ENCODE measurements at regions not wholly inside any gene's neighbourhood (a gene's known extent, or its start where the extent isn't known, plus 50 kb on each side); places are given as distances from the start of the nearest gene placed in this dataset.

DNA sequence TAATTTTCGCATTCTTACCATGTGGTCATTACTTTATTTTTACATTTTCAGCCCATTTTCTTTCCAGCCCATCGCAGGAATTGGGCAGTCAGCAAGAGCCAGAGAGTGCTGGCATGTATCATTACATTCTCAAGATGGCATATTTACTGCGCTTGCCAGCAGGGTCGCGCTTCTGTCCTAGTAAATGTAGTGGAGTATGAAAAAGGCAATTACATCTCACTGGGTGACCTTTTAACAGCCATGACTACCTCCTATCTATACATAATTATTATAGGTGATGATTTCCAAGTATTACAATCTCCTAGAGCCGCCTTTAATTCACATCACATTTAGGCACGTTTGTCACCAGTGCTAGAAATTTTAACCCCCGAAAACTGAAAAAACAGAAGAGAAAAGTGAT, 433.7 kb upstream of the MGMT start:
- no peak for DNase-seq

DNA sequence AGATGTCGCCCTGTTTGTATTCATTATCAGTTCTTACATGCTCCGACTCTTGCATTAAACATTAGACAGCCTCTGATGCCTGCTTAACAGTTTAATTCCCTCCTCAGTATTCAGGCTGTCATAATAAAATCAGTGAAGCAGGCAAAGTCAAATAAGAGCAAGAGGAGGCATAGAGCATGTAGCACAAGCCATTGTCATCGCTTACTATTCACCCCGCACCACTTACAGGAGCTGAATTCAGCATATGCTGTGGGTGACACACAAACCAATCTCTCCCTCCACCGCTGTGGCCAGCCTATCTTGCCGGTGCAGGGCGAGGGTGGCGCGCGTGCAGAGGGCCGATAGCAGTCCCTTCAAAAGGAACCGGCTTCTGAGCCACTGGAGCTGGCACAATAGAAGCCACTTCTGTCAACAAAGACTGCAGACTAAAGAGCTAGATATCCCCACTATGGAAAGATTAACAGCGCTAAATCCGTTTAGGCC, 433.2 kb upstream of the MGMT start:
- no peak for DNase-seq

DNA sequence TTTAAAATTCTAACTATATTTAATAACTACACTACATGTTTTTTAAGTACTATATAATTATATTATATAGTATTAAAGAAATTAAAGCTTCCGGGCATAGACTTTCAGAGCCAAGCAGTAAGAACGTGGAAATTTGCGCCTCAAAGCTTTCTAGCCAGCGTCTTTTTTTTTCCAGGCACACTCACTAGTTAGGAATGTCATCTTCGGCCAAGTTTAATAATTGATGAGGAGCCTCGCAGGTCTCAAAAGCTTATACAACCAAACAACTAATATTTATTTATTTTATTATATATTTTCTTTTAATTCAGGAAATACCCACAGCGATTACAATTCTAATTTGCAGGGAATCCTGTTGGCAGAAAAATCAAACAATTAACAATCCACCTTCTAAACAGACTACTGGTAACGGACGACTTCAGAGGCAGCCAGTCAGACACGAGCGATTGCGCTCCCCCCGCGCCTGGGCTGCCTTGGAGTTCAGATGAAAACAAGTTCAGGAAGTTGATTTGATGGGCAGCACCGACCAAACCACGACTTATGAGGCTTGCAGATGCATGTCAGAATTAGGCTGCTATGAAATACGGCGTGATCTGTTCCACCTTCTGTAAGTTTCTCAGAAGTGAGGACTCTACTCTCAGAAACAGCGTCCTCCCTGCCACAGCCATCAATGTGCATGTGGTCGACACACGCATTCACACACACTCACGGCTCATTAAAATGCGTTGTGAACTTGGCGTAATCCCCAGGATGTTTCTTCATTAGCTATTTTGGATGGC, 431.8 kb upstream of the MGMT start:
- DNase-seq: no peak

DNA sequence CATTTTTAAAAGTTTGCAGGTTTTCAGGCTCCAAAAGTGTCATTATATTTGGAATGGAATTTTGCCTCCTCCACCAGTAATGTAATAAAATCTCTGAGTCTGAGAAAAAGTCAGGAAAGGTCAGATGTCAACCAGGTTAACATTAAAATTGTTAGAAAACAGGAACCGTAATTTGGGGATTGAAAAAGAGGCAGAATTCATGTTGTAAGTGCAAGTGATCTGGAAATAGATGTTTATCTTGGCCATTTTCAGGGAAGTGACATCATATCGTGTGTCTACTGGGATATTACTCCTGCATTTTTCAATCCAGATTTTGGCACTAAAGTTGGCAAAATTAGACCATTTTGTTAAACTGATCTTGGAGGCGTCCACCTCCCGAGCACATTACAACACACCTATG, 428.5 kb upstream of the MGMT start:
- DNase-seq: no peak

DNA sequence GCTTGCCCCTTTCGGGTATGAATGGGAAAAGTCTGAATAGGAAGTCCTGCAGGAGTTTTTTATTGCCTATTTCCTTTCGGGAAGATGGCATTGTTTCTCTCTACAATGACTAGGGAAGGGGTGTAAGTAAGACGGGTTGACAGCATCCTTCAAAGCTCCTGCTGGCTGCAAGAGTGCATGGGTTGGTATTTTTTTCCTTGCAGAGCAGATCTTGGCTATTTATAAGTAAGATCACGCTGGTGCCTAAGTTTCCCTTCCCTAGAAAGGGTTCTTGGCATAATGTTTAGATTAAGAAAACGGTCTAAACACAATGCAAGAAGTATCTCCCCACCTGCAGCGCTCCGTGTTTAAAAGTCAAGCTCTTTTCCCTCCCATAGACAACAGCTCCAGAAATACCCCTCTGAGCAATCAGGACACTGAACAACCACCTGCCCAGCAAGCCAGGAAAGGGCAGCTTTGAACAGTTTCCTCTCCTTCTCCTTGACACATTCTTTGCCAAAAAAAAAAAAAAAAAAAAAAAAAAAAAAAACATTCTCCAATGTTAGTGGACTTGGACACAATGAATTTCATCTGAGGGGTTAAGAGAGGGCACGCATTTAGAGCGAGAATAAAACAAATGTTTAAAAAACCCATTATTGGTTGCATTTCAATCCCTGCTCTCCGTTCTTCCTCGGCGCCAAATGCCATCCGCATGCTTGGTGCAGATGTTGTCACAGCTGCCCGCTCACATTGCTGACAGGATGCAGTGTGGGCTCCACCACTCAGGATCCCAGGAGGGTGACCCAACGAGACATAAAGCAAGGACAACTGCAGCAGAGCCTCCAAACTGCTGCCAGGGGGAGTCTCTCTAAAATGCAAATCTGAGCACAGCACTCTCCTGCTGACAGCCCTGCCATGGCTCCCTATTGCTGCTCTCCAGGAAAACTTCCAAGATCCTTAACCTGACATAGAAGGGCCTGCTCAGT, 427.4 kb upstream of the MGMT start:
- no peak for DNase-seq

DNA sequence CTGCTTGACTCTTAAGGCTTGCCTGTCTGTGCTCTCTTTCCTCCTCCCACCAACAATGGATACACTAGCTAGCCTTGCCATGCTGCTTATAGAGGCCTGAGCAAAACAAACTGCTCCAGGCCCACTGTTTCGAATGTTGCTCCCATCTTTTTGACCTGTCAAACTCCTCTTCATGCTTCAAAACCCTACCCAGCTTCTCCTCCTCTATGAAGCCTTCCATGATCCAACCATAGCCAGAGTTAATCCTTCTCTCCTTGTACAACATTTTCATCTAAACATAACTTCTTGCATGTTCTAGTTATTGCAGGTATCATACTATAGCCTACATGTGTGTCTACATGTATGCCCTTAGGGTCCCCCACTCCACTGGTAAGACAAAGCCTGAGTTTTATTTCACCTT, 426.7 kb upstream of the MGMT start:
- DNase-seq: no peak

DNA sequence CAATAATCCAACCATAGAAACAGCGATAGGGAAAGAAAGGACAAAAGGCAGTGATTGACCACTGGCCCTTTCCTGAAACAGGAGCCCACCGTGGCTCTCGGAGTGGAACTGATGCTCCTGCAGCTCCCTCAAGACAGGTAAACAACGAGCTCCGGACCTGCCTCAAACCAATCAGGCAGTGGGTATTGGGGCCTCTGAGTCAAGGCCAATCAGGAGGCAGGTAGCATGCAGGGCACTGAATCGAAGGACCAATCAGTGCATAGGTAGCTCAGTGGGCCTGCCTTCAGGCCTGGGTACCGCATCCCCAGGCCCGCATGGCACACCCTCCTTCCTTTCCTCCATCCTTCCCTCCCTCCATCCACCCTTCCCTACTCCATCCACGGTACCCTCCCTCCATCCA, 425.1 kb upstream of the MGMT start:
- no peak for DNase-seq

DNA sequence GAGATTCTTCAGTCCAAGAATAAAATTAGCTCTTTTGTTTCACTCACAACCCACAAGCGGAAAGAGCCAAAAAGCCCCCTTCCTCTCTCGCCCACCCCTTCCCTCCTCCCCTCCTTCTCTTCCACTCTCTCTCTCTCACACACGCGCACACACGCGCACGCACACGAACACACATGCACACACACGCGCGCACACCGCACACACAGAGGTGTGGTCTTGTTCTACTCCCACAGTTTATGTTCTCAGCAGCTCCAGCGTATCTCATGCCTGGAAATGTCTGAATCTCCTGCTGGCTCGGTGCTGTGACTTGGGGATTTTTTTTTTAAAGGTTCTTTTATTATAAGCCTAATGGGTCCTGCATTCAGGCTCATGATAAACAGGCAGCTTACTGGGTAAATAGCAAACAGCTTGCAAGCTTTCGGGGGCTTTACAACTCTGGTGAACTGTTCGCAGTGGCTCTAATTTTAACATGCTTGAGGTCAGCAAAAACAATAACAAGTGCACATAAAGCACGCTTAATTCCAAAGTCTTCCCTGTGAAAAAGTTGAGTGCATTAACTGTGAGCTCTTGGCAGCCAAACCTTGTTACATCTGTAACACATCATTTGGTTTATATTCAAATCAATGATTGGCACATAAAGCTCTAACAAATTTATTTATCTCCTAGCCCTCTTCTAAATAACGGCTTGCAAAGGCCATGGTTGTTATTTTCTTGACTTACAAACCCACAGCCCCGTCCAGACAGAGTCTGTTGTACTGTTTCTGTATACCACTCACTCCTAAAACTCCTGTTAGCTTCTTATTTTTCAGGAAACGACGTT, 424.1 kb upstream of the MGMT start:
- no peak for DNase-seq

DNA sequence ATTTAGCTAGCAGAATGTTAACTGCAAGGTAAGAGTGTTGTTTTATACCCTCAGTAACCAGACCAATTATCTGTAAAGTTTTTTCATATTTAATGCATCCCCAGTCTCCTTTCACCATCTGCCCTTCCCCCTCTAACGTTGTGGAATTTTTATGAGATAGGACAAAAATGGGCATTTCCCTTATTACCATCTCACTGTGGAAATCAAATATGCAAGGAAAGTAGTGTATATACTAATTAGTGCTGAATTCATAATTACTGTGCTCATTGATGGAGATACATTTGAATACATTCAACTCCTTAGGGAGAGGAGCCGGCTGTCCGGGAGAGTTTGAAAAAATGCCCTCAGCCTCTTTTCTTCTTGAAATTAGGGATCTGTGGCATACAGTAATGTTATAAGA, 423.4 kb upstream of the MGMT start:
- no peak for DNase-seq

DNA sequence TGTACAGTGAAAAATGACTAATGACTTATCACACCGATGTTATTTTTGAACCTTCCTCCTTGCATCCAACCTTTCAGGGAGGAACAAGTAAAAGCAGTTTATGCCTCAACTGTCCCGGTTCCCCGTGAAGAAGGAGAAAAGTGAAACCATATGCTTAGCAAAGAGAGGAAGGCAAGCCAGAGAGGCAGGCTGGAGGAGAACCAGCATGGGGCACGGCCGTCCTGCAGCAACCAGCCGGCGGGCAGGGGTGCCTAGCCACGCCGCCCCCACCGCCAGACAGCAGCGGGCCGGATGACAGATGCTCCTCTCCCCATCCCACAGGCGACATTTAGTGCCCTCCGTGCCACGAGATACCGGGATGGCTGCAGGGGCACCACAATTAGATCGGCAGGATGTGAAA, 421.4 kb upstream of the MGMT start:
- DNase-seq: no peak

DNA sequence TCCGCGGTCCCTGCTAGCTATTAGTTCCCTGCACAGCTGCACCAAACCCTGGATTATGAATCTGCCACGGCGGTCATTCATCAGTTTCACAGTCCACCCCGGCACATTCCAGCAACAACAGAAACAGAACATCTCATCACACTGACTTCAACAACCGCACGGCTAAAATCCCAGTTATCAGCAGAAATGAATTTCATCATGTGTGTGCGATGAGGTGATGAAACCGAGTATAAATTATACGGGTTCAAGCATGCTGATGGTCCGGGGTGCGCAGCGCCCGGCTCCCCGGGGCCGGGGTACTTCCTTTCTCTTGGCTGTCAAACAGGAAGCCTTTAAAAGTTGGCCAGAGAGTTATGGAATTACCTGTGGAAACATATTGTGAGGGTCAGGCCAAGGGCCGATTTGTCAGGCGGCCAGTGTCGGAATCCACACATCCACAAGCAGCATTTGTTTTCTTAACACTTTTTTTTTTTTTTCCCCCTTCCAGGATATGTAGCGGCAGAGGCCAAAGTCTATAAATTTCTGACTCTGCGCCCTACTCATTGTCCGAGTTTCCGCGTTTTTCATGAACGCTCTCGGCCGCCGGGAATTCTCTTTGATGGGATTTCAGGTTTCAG, 420.9 kb upstream of the MGMT start:
- DNase-seq: no peak

DNA sequence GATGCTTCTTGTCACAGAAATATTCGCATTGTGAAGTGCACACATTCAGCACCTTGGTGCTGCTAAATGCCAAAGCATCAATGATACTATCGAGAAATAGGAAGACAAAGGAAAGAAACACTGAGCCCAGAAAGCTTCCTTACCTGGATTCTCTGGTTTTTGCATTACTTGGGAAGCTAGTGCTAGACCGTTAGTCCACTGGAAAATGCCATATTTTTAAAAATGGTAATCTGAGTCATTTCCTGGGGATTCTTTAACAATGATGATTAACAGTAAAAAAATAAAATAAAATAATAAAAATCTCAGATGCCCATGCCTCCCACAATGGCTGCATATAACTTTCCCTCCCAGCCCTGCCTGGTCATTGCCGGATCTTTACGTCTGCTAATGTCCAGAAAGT, 420.1 kb upstream of the MGMT start:
- no peak for DNase-seq

DNA sequence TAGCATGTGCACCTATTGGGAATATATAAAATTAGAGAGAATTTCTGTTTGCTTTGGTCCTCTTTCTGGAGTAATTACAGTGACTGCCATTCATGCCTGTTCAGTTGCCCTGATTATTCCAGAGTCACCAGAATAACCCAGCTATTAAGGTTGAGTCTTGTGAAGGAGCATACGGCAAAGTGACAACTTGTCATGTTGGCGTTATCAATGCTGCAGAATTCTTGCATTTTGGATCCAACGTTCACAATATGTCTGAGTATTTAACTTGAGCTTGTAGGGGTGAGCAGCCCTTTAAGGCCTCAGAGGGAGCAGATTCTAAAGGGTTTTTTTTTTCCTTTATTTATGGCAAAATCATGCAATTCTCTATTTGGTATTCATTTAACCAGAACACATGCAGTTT, 419.4 kb upstream of the MGMT start:
- no peak for DNase-seq

DNA sequence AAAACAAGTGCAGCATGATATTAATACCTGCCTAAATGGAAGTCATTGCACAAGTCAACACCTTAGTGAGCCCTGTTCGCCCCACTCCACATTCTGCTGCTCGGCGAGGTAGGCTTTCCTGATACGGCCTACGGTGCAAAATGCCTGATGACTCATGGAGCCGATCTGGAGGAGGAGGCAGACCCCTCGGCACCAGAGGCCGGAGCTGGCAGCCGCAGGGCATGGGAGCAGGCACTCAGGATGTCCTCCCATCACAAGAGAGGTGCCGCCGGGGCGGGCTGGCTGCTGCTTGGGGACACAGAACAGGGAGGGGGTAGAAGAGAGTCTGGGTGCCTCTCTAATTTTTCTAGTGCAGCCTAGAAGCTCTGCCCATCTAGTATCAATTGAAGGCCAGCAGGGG, 418.5 kb upstream of the MGMT start:
- no peak for DNase-seq

DNA sequence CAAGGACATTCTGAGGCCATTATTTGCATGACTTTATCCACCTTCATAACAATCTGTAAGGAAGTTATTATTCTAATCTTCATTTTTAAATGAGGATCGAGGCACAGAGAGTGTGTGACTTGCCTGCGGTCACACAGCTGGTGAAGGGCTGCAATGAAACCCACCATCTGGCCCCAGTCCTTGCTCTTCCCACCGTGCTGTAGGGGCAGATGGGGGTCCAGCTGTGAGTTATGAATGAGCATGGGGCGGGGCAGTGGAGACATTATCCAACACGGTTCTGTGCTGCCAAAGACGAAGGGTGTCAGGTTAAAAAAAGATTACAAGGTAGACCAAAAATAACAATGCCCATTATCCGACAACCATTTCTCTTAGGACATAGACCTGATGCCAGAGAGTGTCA, 417.5 kb upstream of the MGMT start:
- no peak for DNase-seq

DNA sequence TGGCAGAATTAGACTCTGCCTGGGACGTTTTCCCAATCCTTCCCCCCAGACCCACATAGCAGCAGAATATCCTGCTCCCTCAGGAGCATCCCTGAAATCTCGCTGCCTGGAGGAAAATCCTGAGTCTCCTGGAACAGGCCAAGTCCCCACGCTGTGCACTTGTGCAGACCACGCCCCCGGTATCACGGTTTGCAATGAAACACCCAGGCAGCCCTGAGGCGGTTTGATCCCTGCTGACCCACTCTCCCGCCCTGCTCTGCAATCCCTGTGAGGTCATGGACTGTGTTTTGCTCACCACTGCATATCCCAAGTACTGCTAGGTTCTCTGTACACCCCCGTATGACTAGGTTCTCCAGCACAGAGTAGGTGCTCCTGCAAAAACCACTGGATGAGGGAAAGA, 411.8 kb upstream of the MGMT start:
- DNase-seq: no peak

DNA sequence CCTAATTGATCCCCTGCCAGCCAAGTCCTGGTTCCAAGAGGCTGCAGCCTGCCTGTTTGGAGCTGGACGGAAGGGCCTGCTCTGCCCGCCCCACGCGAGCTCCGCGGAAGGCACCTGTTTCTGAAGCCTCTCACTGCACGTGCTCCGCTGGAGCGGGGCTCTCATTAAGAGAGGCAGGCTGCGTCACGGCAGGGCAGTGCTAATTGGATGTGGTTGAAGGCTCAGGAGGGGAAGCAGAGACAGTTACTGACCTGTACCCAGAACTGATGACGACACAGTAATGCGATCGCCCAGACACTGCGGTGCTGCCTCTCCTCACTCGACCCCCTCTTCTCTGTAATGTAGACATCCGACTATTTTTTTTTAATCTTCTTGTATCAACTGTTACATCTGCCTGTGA, 411.1 kb upstream of the MGMT start:
- no peak for DNase-seq

DNA sequence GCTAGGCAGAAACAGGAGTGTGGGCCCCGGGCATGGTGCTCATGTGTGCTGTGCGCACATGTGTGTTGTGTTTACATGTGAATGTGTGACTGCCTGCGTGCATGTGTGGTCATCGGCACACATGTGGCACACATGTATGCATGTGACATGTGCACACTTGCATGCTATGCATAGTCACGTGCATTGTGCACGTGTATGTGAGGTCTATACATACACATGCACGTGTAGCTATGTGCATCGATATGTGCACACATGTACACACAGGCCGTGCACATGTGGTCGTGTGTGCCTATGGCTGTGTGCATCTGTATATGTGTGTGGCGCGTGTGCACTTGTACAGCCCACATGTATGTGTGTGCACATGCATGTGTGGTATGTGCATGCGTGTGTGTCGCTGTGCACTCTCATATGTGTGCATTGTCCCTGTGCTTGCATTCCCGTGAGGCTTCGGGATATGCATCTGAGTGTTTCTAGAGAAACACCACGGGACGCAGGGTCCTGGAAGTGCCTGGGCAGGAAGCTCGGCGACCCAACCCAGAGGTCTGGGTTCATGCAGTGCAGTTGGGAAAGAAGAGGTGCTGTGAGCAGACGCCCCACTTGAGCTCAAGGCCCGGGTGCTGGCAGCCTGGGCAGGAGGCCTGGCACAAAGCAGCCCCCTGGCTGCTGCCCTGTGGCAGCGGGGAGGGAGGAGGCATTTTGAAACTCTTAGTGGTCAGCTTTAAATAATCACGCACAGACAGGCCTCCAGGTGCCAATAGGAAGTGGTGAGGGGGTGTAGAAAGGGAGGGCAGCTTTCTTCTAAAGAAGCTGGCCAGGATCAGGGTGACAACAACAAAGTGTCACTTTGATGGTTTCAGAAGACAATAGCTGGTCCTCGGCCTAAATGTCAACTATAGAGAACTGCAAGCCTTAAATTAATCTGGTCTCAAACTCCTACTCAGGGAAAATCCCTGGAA, 410.0 kb upstream of the MGMT start:
- no peak for DNase-seq

DNA sequence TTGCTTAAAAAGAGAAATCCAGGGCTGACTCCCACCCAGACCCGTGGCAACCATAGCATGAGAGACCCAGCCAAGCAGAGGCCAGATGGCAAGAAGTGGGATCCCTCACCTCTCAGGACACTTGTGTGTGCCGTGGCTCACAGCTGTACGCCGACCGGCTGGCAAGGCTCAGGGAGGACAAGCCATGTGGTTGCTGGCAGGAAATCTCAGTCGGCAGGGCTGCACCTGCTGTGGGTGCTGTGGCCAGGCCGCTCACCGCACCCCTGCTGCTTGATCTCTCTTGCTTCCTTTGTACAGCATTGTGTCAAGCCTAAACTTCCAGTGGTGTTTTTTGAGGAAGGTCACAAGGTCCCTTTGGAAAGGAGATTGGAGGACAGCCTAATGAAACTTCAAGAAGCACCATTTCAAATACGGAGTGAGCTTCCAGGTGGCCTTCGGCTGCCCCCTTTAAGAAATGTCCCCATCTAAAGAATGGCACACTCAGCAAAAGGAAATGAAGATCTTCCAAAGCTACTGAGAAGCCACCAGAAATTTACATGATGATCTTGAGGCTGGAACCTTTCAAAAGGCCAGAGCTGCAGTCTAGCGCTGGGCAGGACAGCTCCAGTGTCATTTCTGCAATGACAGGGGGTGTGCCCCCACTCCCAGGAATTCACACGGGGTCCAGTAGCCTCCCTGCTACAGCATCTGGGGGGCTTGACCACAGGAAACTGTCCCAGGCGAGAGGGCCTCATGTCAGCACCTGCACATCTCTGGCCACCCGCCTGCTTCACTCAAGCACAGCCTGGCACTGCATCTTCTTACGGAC, 409.0 kb upstream of the MGMT start:
- no peak for DNase-seq

DNA sequence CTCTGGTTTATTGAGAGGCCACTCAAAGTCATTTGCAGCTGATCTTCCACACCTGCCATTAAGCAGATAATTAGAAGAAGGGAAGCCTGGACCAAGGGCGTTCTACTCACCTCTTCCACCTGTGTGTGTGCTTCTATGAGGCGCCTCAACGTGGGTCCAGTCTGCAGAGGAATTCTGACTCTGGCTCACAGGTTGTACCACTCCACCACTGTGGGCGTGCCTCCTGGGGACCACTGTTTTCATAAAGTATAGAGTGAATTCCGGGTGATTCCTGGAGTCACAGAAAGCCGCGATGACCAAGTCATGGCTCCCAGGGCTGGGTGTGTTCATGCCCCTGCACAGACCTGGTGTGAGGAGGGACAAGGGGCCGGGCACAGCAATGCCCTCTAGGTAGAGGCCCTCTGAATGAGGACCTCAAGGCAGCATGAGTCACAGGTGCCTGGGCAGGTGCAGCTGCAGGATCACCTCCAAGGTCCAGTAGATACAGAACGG, 408.3 kb upstream of the MGMT start:
- no peak for DNase-seq
